ENCODE measurements at regions not wholly inside any gene's neighbourhood (a gene's known extent, or its start where the extent isn't known, plus 50 kb on each side); places are given as distances from the start of the nearest gene placed in this dataset.

DNA sequence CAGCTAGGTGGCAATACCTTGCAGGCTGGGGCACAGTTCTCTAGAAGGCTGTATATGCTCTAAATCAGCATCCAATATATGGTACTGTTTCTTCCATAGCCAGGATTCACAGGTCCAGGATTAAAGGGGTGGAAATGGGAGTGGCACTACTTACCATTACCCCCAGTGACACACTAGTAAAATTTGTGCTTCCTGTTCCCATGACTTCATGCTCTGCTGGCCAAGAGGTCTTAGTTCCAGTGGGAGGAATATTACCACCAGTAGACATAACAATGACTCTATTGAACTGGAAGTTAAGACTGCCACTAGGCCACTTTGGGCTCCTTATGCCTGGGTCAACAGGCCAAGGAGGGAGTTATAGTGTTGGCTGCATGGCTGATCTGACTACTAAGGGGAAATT is 174.3 kb upstream of the TNFAIP3 start:
- TF ChIP-seq, protein P1, sequence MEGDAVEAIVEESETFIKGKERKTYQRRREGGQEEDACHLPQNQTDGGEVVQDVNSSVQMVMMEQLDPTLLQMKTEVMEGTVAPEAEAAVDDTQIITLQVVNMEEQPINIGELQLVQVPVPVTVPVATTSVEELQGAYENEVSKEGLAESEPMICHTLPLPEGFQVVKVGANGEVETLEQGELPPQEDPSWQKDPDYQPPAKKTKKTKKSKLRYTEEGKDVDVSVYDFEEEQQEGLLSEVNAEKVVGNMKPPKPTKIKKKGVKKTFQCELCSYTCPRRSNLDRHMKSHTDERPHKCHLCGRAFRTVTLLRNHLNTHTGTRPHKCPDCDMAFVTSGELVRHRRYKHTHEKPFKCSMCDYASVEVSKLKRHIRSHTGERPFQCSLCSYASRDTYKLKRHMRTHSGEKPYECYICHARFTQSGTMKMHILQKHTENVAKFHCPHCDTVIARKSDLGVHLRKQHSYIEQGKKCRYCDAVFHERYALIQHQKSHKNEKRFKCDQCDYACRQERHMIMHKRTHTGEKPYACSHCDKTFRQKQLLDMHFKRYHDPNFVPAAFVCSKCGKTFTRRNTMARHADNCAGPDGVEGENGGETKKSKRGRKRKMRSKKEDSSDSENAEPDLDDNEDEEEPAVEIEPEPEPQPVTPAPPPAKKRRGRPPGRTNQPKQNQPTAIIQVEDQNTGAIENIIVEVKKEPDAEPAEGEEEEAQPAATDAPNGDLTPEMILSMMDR (IDR thresholded peaks at IDR 0.05), result no peak
- TF ChIP-seq POLR2A (IDR thresholded peaks at IDR 0.05) (no peak), POLR2AphosphoS5 (IDR thresholded peaks at IDR 0.05) (no peak)
